SU-DHL-6 (cell line): ENCODE measurements at regions not wholly inside any gene's neighbourhood (a gene's known extent, or its start where the extent isn't known, plus 50 kb on each side); places are given as distances from the start of the nearest gene placed in this dataset.

Experiments used
- EZH2phosphoT487 ChIP-seq: fragments of 200-600 bp; sonication (generic), shearing (Covaris generic); conservative IDR thresholded peaks from 2 replicates; pipeline ENCODE4 v1.6.1; 2018; ENCODE audit warnings: mild to moderate bottlenecking, antibody characterized with exemption, low read length, moderate library complexity, mixed read lengths
- TF ChIP-seq, protein P1 (sequence below): fragments of 200-600 bp; sonication (generic); IDR thresholded peaks from one replicate; pipeline ENCODE4 v1.5.1; 2017; ENCODE audit warnings: antibody characterized with exemption, mild to moderate bottlenecking, low read length, moderate library complexity; ENCODE audit not compliant: insufficient read depth, poor library complexity, severe bottlenecking

DNA sequence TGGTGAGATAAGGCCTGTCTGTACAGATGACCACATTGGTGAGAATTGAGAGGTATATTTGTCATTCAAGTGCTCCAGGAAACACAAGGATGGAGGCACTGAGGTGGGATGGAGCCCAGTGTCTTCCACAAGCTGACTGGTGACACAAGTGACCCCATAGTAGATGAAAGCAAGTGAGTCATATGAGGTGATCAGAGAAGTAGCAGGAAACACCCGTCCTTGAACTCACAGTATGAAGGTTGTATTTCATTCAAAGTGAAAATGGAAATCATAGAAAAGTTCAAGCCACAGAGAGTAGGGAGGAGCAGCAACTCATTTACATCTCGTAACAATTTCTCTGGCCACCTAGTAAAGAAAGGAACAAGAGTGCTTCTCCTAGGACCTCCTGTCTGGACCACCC, 609.8 kb downstream of the HS3ST4 start:
- TF ChIP-seq, protein P1, sequence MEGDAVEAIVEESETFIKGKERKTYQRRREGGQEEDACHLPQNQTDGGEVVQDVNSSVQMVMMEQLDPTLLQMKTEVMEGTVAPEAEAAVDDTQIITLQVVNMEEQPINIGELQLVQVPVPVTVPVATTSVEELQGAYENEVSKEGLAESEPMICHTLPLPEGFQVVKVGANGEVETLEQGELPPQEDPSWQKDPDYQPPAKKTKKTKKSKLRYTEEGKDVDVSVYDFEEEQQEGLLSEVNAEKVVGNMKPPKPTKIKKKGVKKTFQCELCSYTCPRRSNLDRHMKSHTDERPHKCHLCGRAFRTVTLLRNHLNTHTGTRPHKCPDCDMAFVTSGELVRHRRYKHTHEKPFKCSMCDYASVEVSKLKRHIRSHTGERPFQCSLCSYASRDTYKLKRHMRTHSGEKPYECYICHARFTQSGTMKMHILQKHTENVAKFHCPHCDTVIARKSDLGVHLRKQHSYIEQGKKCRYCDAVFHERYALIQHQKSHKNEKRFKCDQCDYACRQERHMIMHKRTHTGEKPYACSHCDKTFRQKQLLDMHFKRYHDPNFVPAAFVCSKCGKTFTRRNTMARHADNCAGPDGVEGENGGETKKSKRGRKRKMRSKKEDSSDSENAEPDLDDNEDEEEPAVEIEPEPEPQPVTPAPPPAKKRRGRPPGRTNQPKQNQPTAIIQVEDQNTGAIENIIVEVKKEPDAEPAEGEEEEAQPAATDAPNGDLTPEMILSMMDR, result no peak
- TF ChIP-seq EZH2phosphoT487, result no peak
